AG04450 (cell line): ENCODE measurements at regions not wholly inside any gene's neighbourhood (a gene's known extent, or its start where the extent isn't known, plus 50 kb on each side); places are given as distances from the start of the nearest gene placed in this dataset.

ENCODE experiments used
- CTCF ChIA-PET: fragments of 300-600, 350-600 bp; formaldehyde crosslinking; extraction: SDS; loops from one replicate; lab custom pipeline; 2022; ENCODE audit warnings: antibody characterized with exemption, inconsistent platforms; lab: Charles Lee
- POLR2A ChIA-PET: fragments of 350-600 bp; formaldehyde crosslinking; extraction: SDS; loops from one replicate; lab custom pipeline; 2021; ENCODE audit warnings: antibody characterized with exemption, inconsistent platforms; lab: Yijun Ruan, JAX
- DNase-seq: peaks from one replicate; pipeline ENCODE4 v3.0.0-alpha.2; 2011; ENCODE audit warnings: low read depth, low spot score
- H3K27ac ChIP-seq: one replicate; pipeline ENCODE4 v1.5.1; 2012; ENCODE audit warnings: low read depth, low read length, control low read depth
- H3K27me3 ChIP-seq: one replicate; pipeline ENCODE4 v1.6.0; 2012; ENCODE audit warnings: low read length; ENCODE audit not compliant: control insufficient read depth, insufficient read depth
- H3K4me3 ChIP-seq: 2 replicates; pipeline ENCODE4 v1.5.1; 2011; ENCODE audit warnings: mild to moderate bottlenecking, low read depth, low read length, control low read depth
- H3K9me3 ChIP-seq: 2 replicates; pipeline ENCODE4 v1.5.1; 2012; ENCODE audit warnings: low read length; ENCODE audit not compliant: control insufficient read depth, insufficient read depth
- CTCF ChIP-seq: IDR thresholded peaks from 2 replicates; pipeline ENCODE4 v1.5.1; 2011; ENCODE audit warnings: low read depth, low read length, control low read depth, inconsistent platforms

- H3K27me3 ChIP-seq = no peaks in the 10 kb centered on the region
- H3K27ac ChIP-seq = no peak overlapping the region
- ChIA-PET POLR2A (no interaction called here), CTCF (interaction anchor here (0.6 to 2.3 kb wide), 12 partner anchors 10 to 1414 kb away, joined by 3 to 13 read pairs (median 3); no protein-coding TSS in a partner anchor)
- no peaks in the 10 kb centered on the region for H3K9me3 ChIP-seq
- no peak for TF ChIP-seq CTCF
- DNase-seq = no peak
- H3K4me3 ChIP-seq = no peak overlapping the region
Observed at GRCh38 chr10:51002469-51002868, 71.8 kb upstream of the PRKG1 start.

DNA sequence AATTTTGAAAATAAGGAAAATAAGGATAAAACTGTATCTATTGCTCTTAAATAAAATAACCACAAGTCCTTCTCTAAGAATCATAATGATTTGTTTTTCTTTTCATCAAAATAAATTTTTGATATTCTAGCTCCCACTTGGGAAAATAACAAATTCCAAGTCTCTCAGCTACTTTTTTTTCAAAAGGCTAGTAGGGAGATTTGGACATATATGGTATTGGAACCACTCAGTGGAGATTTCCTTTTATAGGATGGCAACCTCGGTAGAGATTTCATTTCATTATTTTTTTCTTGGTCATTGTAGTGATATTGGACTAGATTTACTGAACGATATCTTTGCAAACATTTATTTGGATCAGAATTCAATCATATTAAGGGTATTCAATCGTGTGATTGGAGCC is 69.5 kb upstream of the PRKG1 start:
- DNase-seq = no peak
- no peaks in the 10 kb centered on the region for H3K27me3 ChIP-seq
- TF ChIP-seq CTCF = no peak
- POLR2A ChIA-PET = no interaction called here
- H3K27ac ChIP-seq = no peak overlapping the region
- CTCF ChIA-PET = interaction anchor here (0.9 to 2.0 kb wide), 6 partner anchors 11 to 1303 kb away, joined by 3 to 6 read pairs (median 4); no protein-coding TSS in a partner anchor
- H3K4me3 ChIP-seq = no peak overlapping the region
- no peaks in the 10 kb centered on the region for H3K9me3 ChIP-seq

DNA sequence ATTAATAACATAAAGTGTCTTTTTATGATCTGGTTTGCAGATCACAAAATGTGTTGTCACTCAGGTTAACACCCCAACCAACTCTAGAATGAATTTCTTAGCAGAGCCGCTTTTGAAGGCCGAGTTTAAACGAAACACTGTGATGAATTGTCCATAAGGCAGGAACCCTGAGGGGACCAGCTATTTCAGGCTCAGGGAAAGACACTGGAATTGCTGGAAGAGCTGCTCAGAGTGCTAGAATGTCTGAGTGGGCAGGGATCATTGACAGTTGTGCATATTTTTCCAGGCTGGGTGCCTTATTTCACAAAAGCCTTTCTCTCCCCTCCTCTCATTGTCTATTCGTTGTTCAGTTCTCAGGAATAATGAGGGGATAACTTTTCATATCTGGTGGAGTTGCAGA is 68.7 kb upstream of the PRKG1 start:
- Histone ChIP-seq H3K4me3 (no peak overlapping the region), H3K9me3 (no peaks in the 10 kb centered on the region), H3K27ac (no peak overlapping the region), H3K27me3 (no peaks in the 10 kb centered on the region)
- TF ChIP-seq CTCF = no peak
- ChIA-PET CTCF (interaction anchor here (1.0 to 2.0 kb wide), 4 partner anchors 12 to 1211 kb away, joined by 3 to 6 read pairs (median 4); no protein-coding TSS in a partner anchor), POLR2A (no interaction called here)
- no peak for DNase-seq

GRCh38 chr10:51006686-51007085 is 67.6 kb upstream of the PRKG1 start:
- POLR2A ChIA-PET = interaction anchor here (0.7 kb wide), 1 partner anchor 219 kb away, joined by 6 read pairs; no protein-coding TSS in a partner anchor
- H3K4me3 ChIP-seq = no peak overlapping the region
- no peaks in the 10 kb centered on the region; the same call in 1 of the 2 replicates for H3K9me3 ChIP-seq
- no peak for TF ChIP-seq CTCF
- CTCF ChIA-PET = interaction anchor here (0.5 to 2.0 kb wide), 7 partner anchors 12 to 1210 kb away, joined by 3 to 6 read pairs (median 3); no protein-coding TSS in a partner anchor
- no peak overlapping the region for H3K27ac ChIP-seq
- DNase-seq = no peak
- no peaks in the 10 kb centered on the region for H3K27me3 ChIP-seq

DNA sequence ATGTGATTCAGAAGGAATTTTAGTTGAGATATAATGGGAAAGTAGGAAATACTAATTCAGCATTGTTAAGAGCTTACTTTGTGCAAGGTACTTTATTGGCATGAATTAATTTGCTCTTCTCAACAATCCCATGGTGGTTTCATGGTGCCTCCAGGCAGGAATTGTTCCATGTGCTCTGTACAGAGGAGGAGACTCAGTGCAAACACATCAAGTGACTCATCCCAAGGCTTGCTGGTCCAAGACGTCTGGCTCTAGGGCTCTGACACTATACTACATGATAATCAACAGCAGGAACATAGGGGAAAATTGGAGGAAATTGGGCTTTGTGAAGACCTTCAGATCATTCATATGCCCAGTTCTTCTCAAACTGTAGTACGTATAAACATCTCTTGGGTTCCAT is 66.5 kb upstream of the PRKG1 start:
- H3K27me3 ChIP-seq = no peaks in the 10 kb centered on the region
- no peak for DNase-seq
- CTCF ChIA-PET = interaction anchor here (0.8 to 0.9 kb wide), 2 partner anchors 55 to 1208 kb away, joined by 3 to 5 read pairs; no protein-coding TSS in a partner anchor
- POLR2A ChIA-PET = no interaction called here
- H3K4me3 ChIP-seq = no peak overlapping the region
- no peak overlapping the region for H3K27ac ChIP-seq
- no peaks in the 10 kb centered on the region; the same call in 1 of the 2 replicates for H3K9me3 ChIP-seq
- no peak for TF ChIP-seq CTCF
